Endothelial cell (in vitro differentiated cells): ENCODE measurements at regions not wholly inside any gene's neighbourhood (a gene's known extent, or its start where the extent isn't known, plus 50 kb on each side); places are given as distances from the start of the nearest gene placed in this dataset.

Experiments
- DNase-seq: peaks from one replicate; pipeline ENCODE4 v3.0.0; 2021; ENCODE audit warnings: low spot score
- H3K27ac Mint-ChIP-seq: one replicate; pipeline ENCODE4 v1.8.0; 2021; ENCODE audit warnings: mixed read lengths, inconsistent platforms; ENCODE audit not compliant: unreplicated experiment
- H3K27me3 Mint-ChIP-seq: one replicate; pipeline ENCODE4 v1.8.0; 2021; ENCODE audit warnings: mild to moderate bottlenecking, moderate library complexity, mixed read lengths, inconsistent platforms; ENCODE audit not compliant: unreplicated experiment
- H3K36me3 Mint-ChIP-seq: one replicate; pipeline ENCODE4 v1.8.0; 2021; ENCODE audit warnings: mild to moderate bottlenecking, low read depth, mixed read lengths, inconsistent platforms; ENCODE audit not compliant: unreplicated experiment
- H3K4me1 Mint-ChIP-seq: one replicate; pipeline ENCODE4 v1.8.0; 2021; ENCODE audit warnings: mild to moderate bottlenecking, mixed read lengths, inconsistent platforms; ENCODE audit not compliant: unreplicated experiment
- H3K4me3 Mint-ChIP-seq: one replicate; pipeline ENCODE4 v1.8.0; 2021; ENCODE audit warnings: mild to moderate bottlenecking, mixed read lengths, inconsistent platforms; ENCODE audit not compliant: unreplicated experiment
- H3K9me3 Mint-ChIP-seq: one replicate; pipeline ENCODE4 v1.8.0; 2021; ENCODE audit warnings: mixed read lengths, inconsistent platforms; ENCODE audit not compliant: unreplicated experiment
- CTCF ChIP-seq: fragments of 200-600 bp; sonication (generic); IDR thresholded peaks from one replicate; pipeline ENCODE4 v1.5.0; 2021; ENCODE audit warnings: antibody characterized with exemption; ENCODE audit not compliant: unreplicated experiment

- no peak overlapping the region for H3K4me3 Mint-ChIP-seq
- no peak for TF ChIP-seq CTCF
- peaks cover 7% of the 10 kb centered on the region for H3K27me3 Mint-ChIP-seq
- H3K36me3 Mint-ChIP-seq: no peaks in the 10 kb centered on the region
- DNase-seq: no peak
- no peaks in the 10 kb centered on the region for H3K4me1 Mint-ChIP-seq
- no peak overlapping the region for H3K27ac Mint-ChIP-seq
- H3K9me3 Mint-ChIP-seq: no peaks in the 10 kb centered on the region
Observed at GRCh38 chr6:169044381-169045230, 209.0 kb downstream of the THBS2 start.

GRCh38 chr6:169042061-169042460, 211.6 kb downstream of the THBS2 start:
- Mint-ChIP-seq H3K27me3 (peaks cover 4% of the 10 kb centered on the region), H3K36me3 (no peaks in the 10 kb centered on the region), H3K4me3 (no peak overlapping the region), H3K4me1 (no peaks in the 10 kb centered on the region), H3K27ac (no peak overlapping the region), H3K9me3 (no peaks in the 10 kb centered on the region)
- no peak for TF ChIP-seq CTCF
- DNase-seq: no peak

GRCh38 chr6:169041078-169041477, 212.6 kb downstream of the THBS2 start:
- DNase-seq: no peak
- no peak overlapping the region for H3K4me3 Mint-ChIP-seq
- H3K36me3 Mint-ChIP-seq: no peaks in the 10 kb centered on the region
- no peak for TF ChIP-seq CTCF
- no peak overlapping the region for H3K27ac Mint-ChIP-seq
- H3K27me3 Mint-ChIP-seq: peaks cover 2% of the 10 kb centered on the region
- H3K4me1 Mint-ChIP-seq: no peaks in the 10 kb centered on the region
- H3K9me3 Mint-ChIP-seq: no peaks in the 10 kb centered on the region

- H3K27me3 Mint-ChIP-seq: peaks cover 2% of the 10 kb centered on the region
Observed at GRCh38 chr6:169038691-169039090, 215.0 kb downstream of the THBS2 start.

More at GRCh38 chr6:169038691-169039090, 215.0 kb downstream of the THBS2 start:
- no peaks in the 10 kb centered on the region for H3K4me1 Mint-ChIP-seq
- H3K4me3 Mint-ChIP-seq: no peak overlapping the region
- TF ChIP-seq CTCF: no peak
- H3K27ac Mint-ChIP-seq: no peak overlapping the region
- no peaks in the 10 kb centered on the region for H3K36me3 Mint-ChIP-seq
- no peaks in the 10 kb centered on the region for H3K9me3 Mint-ChIP-seq
- no peak for DNase-seq
